ENCODE measurements at regions not wholly inside any gene's neighbourhood (a gene's known extent, or its start where the extent isn't known, plus 50 kb on each side); places are given as distances from the start of the nearest gene placed in this dataset.

DNA sequence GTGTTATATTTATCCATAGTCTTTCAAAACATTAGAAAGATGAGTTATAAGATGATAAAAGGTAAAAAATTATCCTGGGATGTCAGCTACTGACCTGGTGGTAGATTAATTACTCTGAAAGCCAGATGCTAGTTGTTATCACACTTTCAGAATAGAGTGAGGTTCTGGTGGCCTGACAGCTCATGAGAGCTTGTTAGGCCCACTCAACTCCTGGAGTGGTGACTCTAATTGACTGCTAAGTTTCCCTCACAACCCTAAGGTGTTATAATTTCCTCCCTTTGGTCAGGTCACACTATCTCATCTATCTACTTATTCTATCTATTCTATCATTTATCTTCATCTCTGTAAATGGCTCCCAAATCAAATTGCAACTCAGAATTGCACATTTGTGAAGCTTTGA, 90.1 kb downstream of the ZNF648 start:
- TF ChIP-seq FOXM1 (IDR thresholded peaks at IDR 0.05; ENCODE audit: borderline replicate concordance): no peak
- no peak for TF ChIP-seq ZNF384 (IDR thresholded peaks at IDR 0.05)
- TF ChIP-seq L3MBTL2 (conservative IDR thresholded peaks at IDR 0.05): no peak
- no peak for TF ChIP-seq TARDBP (IDR thresholded peaks at IDR 0.05)
- no peak for TF ChIP-seq ELF4 (IDR thresholded peaks at IDR 0.05)
- TF ChIP-seq FOXK2 (IDR thresholded peaks at IDR 0.05): no peak

Data from HEK293T (cell line).